ENCODE measurements at regions not wholly inside any gene's neighbourhood (a gene's known extent, or its start where the extent isn't known, plus 50 kb on each side); places are given as distances from the start of the nearest gene placed in this dataset.
"Not testable (repeated sequence)": the region's sequence is repeated elsewhere in the genome, so short reads cannot be mapped to it uniquely, and the experiment has no call there.

- ATAC-seq (replicated peaks), result no peak
- Mint-ChIP-seq H3K36me3 (ENCODE audit: low read depth) (no peaks in the 10 kb centered on the region), H3K4me1 (no peaks in the 10 kb centered on the region)
These were observed 102.6 kb downstream of the LHFPL1 start for GRCh38 chrX:112577146-112577545.

GRCh38 chrX:112571388-112571787 is 108.3 kb downstream of the LHFPL1 start:
- no peak overlapping the region for H3K27ac Mint-ChIP-seq
- ATAC-seq (replicated peaks), result no peak
- no peaks in the 10 kb centered on the region for H3K36me3 Mint-ChIP-seq (ENCODE audit: low read depth)
- no peak overlapping the region for H3K4me3 Mint-ChIP-seq
- H3K4me1 Mint-ChIP-seq, result no peaks in the 10 kb centered on the region
- no peaks in the 10 kb centered on the region for H3K27me3 Mint-ChIP-seq
- H3K9me3 Mint-ChIP-seq, result peaks cover 2% of the 10 kb centered on the region

More at GRCh38 chrX:112577146-112577545, 102.6 kb downstream of the LHFPL1 start:
- no peaks in the 10 kb centered on the region for H3K27me3 Mint-ChIP-seq
- no peak overlapping the region for H3K27ac Mint-ChIP-seq
- no peaks in the 10 kb centered on the region for H3K9me3 Mint-ChIP-seq
- H3K4me3 Mint-ChIP-seq, result no peak overlapping the region

- Mint-ChIP-seq H3K4me1 (no peaks in the 10 kb centered on the region), H3K36me3 (ENCODE audit: low read depth) (no peaks in the 10 kb centered on the region), H3K9me3 (peaks cover 7% of the 10 kb centered on the region), H3K4me3 (no peak overlapping the region), H3K27ac (no peak overlapping the region), H3K27me3 (no peaks in the 10 kb centered on the region)
- no peak for ATAC-seq (replicated peaks)
These were observed 123.9 kb downstream of the LHFPL1 start for GRCh38 chrX:112555831-112556230.

GRCh38 chrX:112545051-112545450 is 134.7 kb downstream of the LHFPL1 start:
- H3K27me3 Mint-ChIP-seq, result no peaks in the 10 kb centered on the region
- H3K4me1 Mint-ChIP-seq, result no peaks in the 10 kb centered on the region
- no peaks in the 10 kb centered on the region for H3K36me3 Mint-ChIP-seq (ENCODE audit: low read depth)
- ATAC-seq (replicated peaks), result no peak
- H3K4me3 Mint-ChIP-seq, result no peak overlapping the region
- peaks cover 5% of the 10 kb centered on the region for H3K9me3 Mint-ChIP-seq
- no peak overlapping the region for H3K27ac Mint-ChIP-seq

DNA sequence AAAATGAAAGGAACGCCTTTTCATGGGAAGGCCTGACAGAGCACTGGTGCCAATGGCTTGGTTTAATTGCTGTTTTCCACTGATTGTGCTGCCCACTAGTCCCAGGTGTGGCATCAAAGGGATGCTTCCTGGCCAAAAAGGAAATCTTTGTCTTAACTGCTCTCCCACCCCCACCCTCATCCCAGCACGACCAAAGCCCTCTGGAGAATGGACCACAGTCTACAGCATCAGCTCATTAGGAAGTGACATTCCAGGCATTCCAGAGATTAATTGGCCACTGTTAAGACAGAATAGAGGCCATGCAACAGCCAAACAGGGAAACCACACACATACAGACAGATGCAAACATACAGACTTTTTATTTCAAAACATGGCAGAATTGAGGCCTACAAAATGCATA is 143.2 kb downstream of the LHFPL1 start:
- no peaks in the 10 kb centered on the region for H3K36me3 Mint-ChIP-seq (ENCODE audit: low read depth)
- no peak for ATAC-seq (replicated peaks)
- no peak overlapping the region for H3K27ac Mint-ChIP-seq

GRCh38 chrX:112527903-112528302 is 151.8 kb downstream of the LHFPL1 start:
- no peaks in the 10 kb centered on the region for H3K4me1 Mint-ChIP-seq
- no peak for ATAC-seq (replicated peaks)
- H3K4me3 Mint-ChIP-seq, result no peak overlapping the region
- H3K27ac Mint-ChIP-seq, result no peak overlapping the region
- peaks cover 3% of the 10 kb centered on the region for H3K27me3 Mint-ChIP-seq
- H3K9me3 Mint-ChIP-seq, result peaks cover 5% of the 10 kb centered on the region
- no peaks in the 10 kb centered on the region for H3K36me3 Mint-ChIP-seq (ENCODE audit: low read depth)

More for the DNA sequence above, 143.2 kb downstream of the LHFPL1 start:
- Mint-ChIP-seq H3K4me3 (no peak overlapping the region), H3K4me1 (no peaks in the 10 kb centered on the region), H3K27me3 (no peaks in the 10 kb centered on the region), H3K9me3 (no peaks in the 10 kb centered on the region)

DNA sequence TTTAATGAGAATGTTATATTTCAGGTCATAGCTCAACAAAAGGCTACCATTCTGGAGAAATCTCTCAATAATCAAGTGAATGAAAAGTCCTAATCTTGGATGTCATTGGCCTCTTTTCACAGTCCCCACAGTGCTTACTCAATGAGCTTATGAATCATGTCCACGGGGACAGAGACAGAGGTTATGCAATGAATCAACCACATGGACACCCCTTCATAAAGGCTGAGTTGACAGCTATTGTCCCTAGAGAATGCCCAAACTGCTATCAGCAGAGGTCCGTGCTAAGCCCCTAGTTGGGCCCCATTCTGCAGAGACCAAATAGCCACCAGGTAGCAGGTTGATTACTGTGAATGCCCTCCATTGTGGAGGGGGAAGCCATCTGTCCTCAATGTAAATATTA is 158.1 kb downstream of the LHFPL1 start:
- H3K27me3 Mint-ChIP-seq, result peaks cover 3% of the 10 kb centered on the region
- ATAC-seq (replicated peaks), result no peak
- H3K27ac Mint-ChIP-seq, result no peak overlapping the region
- no peaks in the 10 kb centered on the region for H3K4me1 Mint-ChIP-seq
- no peak overlapping the region for H3K4me3 Mint-ChIP-seq
- no peaks in the 10 kb centered on the region for H3K36me3 Mint-ChIP-seq (ENCODE audit: low read depth)
- H3K9me3 Mint-ChIP-seq, result peaks cover 7% of the 10 kb centered on the region

GRCh38 chrX:112520124-112520523 is 159.6 kb downstream of the LHFPL1 start:
- Mint-ChIP-seq H3K36me3 (ENCODE audit: low read depth) (no peaks in the 10 kb centered on the region), H3K4me3 (no peak overlapping the region), H3K4me1 (no peaks in the 10 kb centered on the region), H3K9me3 (peaks cover 7% of the 10 kb centered on the region), H3K27me3 (no peaks in the 10 kb centered on the region), H3K27ac (no peak overlapping the region)
- no peak for ATAC-seq (replicated peaks)

DNA sequence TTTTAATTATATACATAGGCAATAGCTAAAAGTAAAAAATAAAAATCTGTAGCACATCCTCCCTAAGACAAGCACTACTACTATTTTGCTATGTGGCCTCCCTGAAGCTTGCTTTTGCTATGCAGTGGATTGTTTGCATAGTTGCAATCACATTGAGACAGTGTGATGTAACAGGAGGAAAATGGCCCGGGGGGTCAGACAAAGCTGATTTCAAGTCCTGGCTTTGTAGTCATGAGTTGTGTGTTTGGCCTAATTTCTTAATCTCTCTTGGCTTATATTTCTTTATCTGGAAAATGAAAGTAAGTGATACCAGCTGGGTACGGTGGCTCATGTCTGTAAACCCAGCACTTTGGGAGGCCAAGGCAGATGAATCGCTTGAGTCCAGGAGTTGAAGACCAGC is 166.6 kb downstream of the LHFPL1 start:
- Mint-ChIP-seq H3K36me3 (ENCODE audit: low read depth) (no peaks in the 10 kb centered on the region), H3K9me3 (peaks cover 15% of the 10 kb centered on the region), H3K27ac (no peak overlapping the region), H3K4me3 (no peak overlapping the region), H3K27me3 (no peaks in the 10 kb centered on the region), H3K4me1 (no peaks in the 10 kb centered on the region)
- ATAC-seq (replicated peaks), result no peak

- no peak for ATAC-seq (replicated peaks)
- H3K4me1 Mint-ChIP-seq, result no peaks in the 10 kb centered on the region
- peaks cover 15% of the 10 kb centered on the region for H3K9me3 Mint-ChIP-seq
- H3K27ac Mint-ChIP-seq, result no peak overlapping the region
- H3K27me3 Mint-ChIP-seq, result no peaks in the 10 kb centered on the region
- H3K36me3 Mint-ChIP-seq (ENCODE audit: low read depth), result no peaks in the 10 kb centered on the region
- H3K4me3 Mint-ChIP-seq, result no peak overlapping the region
These were observed 167.2 kb downstream of the LHFPL1 start for GRCh38 chrX:112512509-112512908.

DNA sequence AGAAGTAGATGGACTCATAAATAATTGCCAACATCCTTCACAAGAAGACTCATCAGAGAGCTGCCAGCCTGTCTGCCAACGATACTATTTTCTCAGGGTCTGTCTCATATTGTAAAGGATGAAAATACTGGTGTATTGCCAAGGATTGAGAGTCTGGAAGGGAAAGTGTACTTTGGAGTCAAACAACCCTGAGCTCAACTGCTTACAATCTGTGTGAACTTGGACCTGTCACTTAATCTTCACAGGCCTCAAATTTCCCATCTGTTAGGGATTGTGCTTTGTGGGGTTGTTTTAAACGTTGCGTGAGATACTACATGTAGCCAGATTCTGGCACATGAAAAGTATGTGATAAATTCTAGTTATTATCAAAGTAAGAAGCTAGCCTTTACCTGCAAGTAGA is 169.1 kb downstream of the LHFPL1 start:
- no peak overlapping the region for H3K27ac Mint-ChIP-seq

GRCh38 chrX:112477653-112478052 is 202.1 kb downstream of the LHFPL1 start:
- Mint-ChIP-seq H3K9me3 (no peaks in the 10 kb centered on the region), H3K36me3 (ENCODE audit: low read depth) (no peaks in the 10 kb centered on the region), H3K27me3 (no peaks in the 10 kb centered on the region), H3K4me1 (no peaks in the 10 kb centered on the region), H3K4me3 (no peak overlapping the region), H3K27ac (no peak overlapping the region)
- no peak for ATAC-seq (replicated peaks)

More for the DNA sequence above, 169.1 kb downstream of the LHFPL1 start:
- Mint-ChIP-seq H3K36me3 (ENCODE audit: low read depth) (no peaks in the 10 kb centered on the region), H3K27me3 (no peaks in the 10 kb centered on the region), H3K4me3 (no peak overlapping the region), H3K9me3 (peaks cover 12% of the 10 kb centered on the region), H3K4me1 (no peaks in the 10 kb centered on the region)
- no peak for ATAC-seq (replicated peaks)

- Mint-ChIP-seq H3K27ac (no peak overlapping the region), H3K4me3 (no peak overlapping the region), H3K9me3 (no peaks in the 10 kb centered on the region), H3K4me1 (no peaks in the 10 kb centered on the region), H3K27me3 (no peaks in the 10 kb centered on the region), H3K36me3 (ENCODE audit: low read depth) (no peaks in the 10 kb centered on the region)
- ATAC-seq (replicated peaks), result no peak
These were observed 206.1 kb downstream of the LHFPL1 start for GRCh38 chrX:112473654-112474053.

DNA sequence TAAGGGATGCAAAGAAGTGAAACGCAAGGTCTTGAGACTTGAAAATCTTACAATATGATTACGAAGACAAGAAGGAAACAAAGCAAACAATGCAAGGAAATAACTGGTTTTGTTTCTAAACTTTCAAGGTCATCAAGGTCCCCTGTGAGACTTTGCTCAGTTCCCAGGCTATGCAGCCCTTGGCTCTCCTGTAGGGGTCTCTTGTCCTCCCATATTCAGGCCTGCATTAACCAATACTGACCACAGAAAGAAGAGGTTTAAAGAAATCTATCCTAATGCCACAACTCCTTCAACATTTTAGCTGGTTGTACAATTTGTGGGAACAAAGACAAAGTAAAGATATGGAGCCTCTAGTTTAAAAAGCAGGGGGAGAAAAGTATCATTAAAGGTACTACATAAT is 209.2 kb downstream of the LHFPL1 start:
- no peaks in the 10 kb centered on the region for H3K4me1 Mint-ChIP-seq
- H3K9me3 Mint-ChIP-seq, result no peaks in the 10 kb centered on the region
- H3K36me3 Mint-ChIP-seq (ENCODE audit: low read depth), result no peaks in the 10 kb centered on the region
- no peaks in the 10 kb centered on the region for H3K27me3 Mint-ChIP-seq
- H3K4me3 Mint-ChIP-seq, result no peak overlapping the region
- H3K27ac Mint-ChIP-seq, result no peak overlapping the region
- ATAC-seq (replicated peaks), result no peak

DNA sequence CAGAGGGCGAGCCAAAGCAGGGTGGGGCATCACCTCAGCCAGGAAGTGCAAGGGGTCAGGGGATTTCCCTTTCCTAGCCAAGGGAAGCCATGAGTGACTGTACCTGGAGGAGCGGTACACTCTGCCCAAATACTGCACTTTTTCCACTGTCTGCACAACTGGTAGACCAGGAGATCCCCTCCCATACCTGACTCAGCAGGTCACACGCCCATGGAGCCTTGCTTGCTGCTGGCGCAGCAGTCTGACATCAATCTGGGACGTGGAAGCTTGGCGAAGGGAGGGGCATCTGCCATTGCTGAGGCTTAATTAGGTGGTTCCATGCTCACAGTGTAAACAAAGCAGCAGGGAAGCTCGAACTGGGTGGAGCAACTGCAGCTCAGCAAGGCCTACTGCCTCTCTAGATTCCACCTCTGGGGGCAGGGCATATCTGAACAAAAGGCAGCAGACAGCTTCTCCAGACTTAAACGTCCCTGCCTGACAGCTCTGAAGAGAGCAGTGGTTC is 217.7 kb downstream of the LHFPL1 start:
- H3K4me3 Mint-ChIP-seq; H3K27ac Mint-ChIP-seq; H3K9me3 Mint-ChIP-seq; ATAC-seq (replicated peaks); H3K4me1 Mint-ChIP-seq; H3K27me3 Mint-ChIP-seq; H3K36me3 Mint-ChIP-seq (ENCODE audit: low read depth): not testable (repeated sequence)

GRCh38 chrX:112457788-112458187 is 221.9 kb downstream of the LHFPL1 start:
- Mint-ChIP-seq H3K9me3 (no peaks in the 10 kb centered on the region), H3K36me3 (ENCODE audit: low read depth) (no peaks in the 10 kb centered on the region), H3K27ac (no peak overlapping the region), H3K4me3 (no peak overlapping the region), H3K27me3 (no peaks in the 10 kb centered on the region), H3K4me1 (no peaks in the 10 kb centered on the region)
- ATAC-seq (replicated peaks), result no peak

All from activated T-helper 17 cell treated with anti-CD3 and anti-CD28 coated beads, Interleukin-2, amount 50 U/mL, for 72 hours (primary cell).